Adrenal gland (tissue), 5 donors: ENCODE measurements at regions not wholly inside any gene's neighbourhood (a gene's known extent, or its start where the extent isn't known, plus 50 kb on each side); places are given as distances from the start of the nearest gene placed in this dataset.

Source experiments
- POLR2A ChIP-seq, 2 donors: fragments of 450-650 bp; IDR thresholded peaks; one replicate each; pipeline ENCODE4 v1.6.1; 2017; ENCODE audit warnings: antibody characterized with exemption in 2 of 2, mild to moderate bottlenecking in 2 of 2, moderate library complexity in 1 of 2
- TF ChIP-seq, protein P1 (sequence below), 6 experiments: fragments of 450-650 bp in 4 of 6; fragments of 200-600 bp in 2 of 6; sonication (generic) in 1 of 6; IDR thresholded peaks; 1 replicate in 5 of 6; 2 replicates in 1 of 6; pipeline versions ENCODE4 v1.5.1 to v1.8.0; 2016 to 2021; ENCODE audit warnings: antibody characterized with exemption in 6 of 6, mild to moderate bottlenecking in 2 of 6, moderate library complexity in 1 of 6
- donor health status: DM: no; HTN: no; CAD: no.

DNA sequence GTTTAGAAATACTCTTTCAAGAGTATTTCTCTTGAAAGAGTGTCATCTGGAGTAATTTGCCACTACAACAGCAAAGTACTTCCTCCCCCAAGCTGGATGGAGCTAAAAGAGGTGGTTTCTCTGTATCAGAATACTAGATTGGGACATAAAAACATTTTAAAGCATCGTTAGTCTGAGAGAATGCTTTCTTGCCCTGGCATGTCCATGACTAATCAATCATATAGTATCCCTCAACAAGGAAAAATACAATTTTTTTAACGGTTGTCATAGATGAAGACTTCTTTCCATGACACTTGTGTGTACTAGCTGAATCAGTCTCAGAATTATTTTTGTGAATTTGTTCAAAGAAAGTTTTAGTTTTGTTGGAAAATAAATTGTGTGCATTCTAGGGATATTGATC lies 237.9 kb downstream of the NEBL start:
- TF ChIP-seq, protein P1, sequence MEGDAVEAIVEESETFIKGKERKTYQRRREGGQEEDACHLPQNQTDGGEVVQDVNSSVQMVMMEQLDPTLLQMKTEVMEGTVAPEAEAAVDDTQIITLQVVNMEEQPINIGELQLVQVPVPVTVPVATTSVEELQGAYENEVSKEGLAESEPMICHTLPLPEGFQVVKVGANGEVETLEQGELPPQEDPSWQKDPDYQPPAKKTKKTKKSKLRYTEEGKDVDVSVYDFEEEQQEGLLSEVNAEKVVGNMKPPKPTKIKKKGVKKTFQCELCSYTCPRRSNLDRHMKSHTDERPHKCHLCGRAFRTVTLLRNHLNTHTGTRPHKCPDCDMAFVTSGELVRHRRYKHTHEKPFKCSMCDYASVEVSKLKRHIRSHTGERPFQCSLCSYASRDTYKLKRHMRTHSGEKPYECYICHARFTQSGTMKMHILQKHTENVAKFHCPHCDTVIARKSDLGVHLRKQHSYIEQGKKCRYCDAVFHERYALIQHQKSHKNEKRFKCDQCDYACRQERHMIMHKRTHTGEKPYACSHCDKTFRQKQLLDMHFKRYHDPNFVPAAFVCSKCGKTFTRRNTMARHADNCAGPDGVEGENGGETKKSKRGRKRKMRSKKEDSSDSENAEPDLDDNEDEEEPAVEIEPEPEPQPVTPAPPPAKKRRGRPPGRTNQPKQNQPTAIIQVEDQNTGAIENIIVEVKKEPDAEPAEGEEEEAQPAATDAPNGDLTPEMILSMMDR (IDR thresholded peaks at IDR 0.05) = no peak
- no peak for TF ChIP-seq POLR2A (IDR thresholded peaks at IDR 0.05)
